A204.1 (cell line): ENCODE measurements at regions not wholly inside any gene's neighbourhood (a gene's known extent, or its start where the extent isn't known, plus 50 kb on each side); places are given as distances from the start of the nearest gene placed in this dataset.
"Not testable (repeated sequence)": the region's sequence is repeated elsewhere in the genome, so short reads cannot be mapped to it uniquely, and the experiment has no call there.

Source experiments
- FAIRE-seq: peaks from 2 replicates; lab custom pipeline; 2012; peaks lifted over from hg19 to GRCh38; lab: Jason Lieb, UNC

DNA sequence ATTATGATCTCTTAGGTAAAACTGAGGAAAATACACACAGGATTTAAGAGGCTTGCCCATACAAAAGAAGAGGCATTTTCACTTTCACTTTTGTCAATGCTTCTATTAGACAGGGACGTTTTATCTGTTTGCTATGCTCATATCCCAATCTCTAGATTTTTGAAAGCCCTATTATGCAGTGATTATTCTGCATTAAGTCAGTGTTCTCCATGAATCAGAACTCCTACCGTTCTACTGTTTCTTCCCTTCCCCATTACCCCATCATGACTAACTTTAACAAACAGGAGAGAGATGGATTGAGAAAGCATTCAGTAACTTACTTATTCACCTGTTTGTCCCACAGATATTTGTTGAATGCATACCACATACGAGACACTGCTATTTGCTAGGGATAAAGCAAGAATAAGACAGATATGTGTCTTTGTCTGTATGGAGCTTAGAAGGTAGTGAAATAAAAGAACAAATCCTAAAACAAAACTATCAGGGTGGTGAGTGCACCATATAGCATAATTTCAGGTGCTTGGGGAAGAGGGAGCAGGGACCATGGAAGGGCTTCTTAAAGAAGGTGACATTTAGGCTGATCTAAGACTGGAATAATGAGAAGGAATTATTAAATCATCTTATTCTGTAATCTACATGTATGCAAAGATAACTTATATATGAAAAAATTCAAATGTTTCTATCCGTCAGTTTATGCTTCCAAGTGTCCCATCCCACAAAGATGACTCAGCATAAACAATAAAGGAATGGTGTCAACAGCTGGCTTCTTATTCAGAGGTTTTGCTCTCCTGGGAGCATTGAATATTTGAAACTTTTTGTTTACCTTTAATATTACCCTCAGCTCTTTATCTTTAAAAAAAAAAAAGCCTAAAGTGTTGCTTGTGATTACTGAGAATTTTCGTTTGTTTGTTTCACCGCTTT lies 328.1 kb downstream of the HINT1 start:
- FAIRE-seq: peak; percentile 91

- FAIRE-seq: not testable (repeated sequence)
Observed at GRCh38 chr5:130817598-130818384, 347.3 kb downstream of the HINT1 start.

DNA sequence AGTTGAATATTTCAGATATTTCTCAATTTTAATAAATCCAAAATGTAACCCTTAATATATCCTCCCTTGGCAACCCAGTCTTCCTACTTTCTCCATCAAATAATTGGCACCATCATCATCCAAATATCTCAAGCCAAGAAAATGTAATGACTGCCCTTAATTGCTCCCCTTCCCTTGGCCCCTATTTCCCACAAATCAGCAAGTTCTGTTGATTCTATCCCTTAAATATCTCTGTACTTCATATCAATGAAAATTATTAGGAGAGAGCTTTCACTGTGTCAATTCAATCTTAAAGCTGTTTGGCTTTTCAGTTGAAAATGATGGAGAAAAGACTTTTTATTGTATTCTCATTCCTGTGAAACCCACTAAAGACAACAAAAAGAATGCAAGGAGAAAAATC lies 349.8 kb downstream of the HINT1 start:
- no peak for FAIRE-seq

DNA sequence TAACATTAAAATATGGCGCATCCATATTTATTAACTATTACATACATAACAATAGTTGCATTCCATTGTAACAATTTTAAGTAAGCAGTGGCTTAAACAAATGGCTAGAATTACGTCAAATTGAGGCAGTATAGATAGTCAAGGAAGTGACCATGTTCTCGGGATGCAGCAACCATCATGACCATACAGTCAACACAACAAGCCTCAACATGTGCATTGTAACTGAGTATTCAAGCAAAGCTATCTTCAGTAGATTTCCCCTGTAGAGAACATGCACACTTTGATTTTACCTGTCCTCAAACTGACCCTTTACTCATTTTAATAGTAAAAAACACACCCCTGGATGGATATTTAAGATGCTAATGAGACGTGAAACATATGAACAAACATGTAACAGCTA lies 356.4 kb downstream of the HINT1 start:
- FAIRE-seq: no peak

GRCh38 chr5:130805648-130806047 lies 359.4 kb downstream of the HINT1 start:
- no peak for FAIRE-seq

- FAIRE-seq: no peak
Observed at GRCh38 chr5:130805036-130805435, 360.0 kb downstream of the HINT1 start.

DNA sequence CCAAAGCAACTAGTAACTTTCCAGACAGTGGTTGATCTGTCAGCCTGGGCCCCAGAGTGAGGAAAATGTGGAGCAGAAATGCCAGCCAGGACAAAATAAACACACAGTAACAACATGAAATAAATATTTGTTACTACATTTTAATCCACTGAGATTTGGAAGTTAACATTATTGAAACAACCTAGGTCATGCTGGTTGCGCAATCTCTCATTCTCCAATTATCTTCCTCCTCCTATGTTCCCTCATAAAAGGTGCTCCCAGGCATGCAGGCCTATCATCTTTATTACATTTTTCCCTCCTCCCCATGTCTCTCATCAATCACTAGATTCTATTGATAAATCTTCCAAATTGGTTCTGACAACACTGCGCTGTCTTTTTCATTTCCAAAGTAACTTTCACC lies 363.1 kb downstream of the HINT1 start:
- FAIRE-seq: no peak

GRCh38 chr5:130799015-130799414 lies 366.0 kb downstream of the HINT1 start:
- FAIRE-seq: no peak

DNA sequence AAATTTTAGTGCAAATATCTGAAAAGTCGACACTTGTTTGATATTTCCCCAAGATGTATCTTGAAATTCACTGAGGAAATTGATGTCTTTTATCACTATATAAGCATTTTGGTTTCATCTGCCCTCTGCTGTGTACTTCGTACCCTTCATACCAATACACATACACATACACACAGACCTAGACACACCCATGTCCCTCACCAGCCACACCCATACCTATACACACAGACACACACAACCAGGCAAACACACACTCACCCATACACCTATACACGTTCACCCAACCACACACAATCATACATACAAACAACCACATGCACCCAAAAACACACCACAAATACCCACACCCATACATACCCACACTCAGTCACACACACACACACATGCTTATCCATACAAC lies 367.8 kb downstream of the HINT1 start:
- FAIRE-seq: no peak

DNA sequence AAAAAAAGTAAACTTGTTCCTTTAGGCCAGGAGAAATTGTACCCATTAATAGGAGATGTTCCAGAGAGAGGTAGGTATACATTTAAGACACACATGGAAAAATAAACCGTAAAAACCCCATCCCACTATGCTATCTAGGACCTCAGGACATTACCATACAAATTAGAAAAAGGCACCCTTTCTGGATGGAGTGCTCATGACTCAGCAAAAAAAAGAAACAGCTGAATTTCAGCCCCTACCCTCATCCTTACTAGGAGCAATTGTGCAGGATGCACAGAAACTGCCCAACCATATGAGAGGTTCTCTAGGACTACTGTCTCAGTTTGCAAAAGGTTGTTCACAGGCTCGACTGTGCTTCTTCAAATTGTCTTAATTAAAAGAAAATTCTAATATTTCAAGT lies 368.2 kb downstream of the HINT1 start:
- FAIRE-seq: no peak

DNA sequence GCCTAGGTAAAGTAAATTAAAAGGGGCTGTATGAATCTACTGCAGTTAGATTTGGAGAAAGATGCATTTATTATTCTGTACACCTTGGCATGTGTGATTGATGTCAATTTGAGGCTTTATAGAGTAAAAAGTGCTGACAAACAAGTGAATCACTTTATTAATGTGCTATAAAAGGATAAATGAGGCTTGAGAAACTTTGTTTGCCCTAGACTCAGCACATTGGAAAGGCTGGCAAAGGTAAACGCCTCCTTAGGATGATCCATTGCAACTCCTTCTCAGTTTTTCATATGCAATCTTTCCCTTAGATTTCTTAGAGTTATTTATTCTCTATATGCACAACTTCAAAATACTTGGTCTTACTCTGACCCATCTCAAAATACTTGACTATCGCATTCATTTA lies 369.0 kb downstream of the HINT1 start:
- FAIRE-seq: no peak

GRCh38 chr5:130795037-130795436 lies 370.0 kb downstream of the HINT1 start:
- no peak for FAIRE-seq

DNA sequence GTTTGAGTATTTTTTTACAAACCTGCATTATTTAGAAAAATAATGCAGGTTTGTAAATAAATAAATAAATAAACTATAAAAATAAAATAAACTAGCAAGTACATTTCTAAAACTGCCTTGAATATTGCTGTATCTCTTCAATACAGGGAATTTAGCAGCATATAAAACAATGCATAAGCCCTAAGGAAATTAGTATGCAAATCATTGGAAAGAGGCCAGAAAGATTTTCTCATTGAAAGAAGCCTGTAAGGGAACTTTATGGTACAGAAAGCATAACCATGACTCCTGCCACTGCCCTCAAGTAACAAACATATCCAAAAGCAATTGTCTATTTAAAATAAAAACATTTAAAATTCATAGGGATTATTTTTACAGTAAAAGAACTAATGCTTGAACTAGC lies 387.3 kb downstream of the HINT1 start:
- FAIRE-seq: peak; percentile 49

DNA sequence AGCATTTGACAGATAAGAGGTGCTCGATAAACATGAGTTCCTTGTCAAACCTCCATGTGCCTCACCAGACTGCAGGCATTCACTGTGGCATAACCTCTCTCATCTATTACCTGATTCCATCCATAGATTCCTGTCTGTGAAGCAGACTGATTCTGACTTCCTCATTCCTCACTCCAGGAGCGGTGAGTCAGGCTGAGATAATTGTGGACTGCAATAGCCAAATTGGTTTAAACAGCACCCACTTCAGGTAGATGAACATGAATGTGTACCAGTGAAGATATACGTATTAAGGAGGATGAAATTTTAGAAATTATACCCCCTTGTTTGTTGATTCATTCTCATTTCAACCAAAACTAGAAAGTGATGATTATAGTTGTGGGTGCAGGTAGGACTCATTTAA lies 391.2 kb downstream of the HINT1 start:
- FAIRE-seq: no peak

DNA sequence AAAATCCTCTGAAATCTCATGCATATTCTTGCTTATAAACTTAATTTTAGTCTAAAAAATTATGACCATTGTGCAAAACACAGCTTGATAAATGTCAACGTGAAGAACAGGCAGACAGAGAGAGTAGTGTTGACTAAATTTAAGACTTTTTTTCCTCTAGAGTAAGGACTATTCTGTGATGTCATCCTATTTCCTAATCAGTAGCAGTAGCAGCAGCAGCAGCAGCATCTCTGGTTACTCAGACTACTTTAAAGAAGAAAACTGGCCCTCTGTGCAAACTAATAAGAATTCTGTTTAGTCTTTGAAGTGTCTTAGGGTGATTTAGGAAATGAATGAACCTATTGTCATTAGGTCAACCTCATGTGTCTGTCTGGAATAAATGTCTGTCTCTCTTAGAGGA lies 403.0 kb downstream of the HINT1 start:
- no peak for FAIRE-seq

GRCh38 chr5:130759061-130759460 lies 406.0 kb downstream of the HINT1 start:
- FAIRE-seq: no peak

- no peak for FAIRE-seq
Observed at GRCh38 chr5:130747556-130747955, 417.5 kb downstream of the HINT1 start.

DNA sequence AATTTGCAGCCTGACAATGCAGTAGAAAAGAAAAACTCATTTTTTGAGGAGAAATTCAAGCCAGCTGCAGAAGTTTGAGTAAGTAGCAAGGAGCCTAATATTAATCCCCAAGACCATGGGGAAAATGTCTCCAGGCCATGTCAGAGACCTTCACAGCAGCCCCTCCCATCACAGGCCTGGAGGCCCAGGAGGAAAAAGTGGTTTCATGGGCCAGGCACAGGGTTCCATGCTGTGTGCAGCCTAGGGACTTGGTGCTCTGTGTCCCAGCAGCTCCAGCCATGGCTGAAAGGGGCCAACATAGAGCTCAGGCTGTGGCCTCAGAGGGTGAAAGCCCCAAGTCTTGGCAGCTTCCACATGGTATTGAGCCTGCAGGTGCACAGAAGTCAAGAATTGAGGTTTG lies 418.4 kb downstream of the HINT1 start:
- not testable (repeated sequence) for FAIRE-seq

DNA sequence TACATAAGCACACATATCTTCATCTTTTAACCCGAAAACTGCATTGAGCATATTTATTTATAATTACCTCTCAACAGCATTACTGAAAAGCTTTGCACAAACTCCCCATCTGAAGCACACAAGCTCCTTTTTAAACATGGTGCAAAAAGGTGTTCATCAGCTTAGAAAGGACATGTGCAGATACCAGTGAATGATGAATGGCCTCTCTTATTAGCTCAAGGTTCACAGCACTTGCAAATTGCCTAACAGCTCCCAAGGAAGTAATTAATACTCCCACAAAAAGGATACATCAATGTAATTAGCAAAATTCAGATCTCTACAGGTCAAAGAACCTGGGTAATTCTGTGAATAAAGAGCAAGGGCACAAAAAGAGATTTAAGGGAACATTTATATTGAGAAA lies 422.0 kb downstream of the HINT1 start:
- FAIRE-seq: no peak

DNA sequence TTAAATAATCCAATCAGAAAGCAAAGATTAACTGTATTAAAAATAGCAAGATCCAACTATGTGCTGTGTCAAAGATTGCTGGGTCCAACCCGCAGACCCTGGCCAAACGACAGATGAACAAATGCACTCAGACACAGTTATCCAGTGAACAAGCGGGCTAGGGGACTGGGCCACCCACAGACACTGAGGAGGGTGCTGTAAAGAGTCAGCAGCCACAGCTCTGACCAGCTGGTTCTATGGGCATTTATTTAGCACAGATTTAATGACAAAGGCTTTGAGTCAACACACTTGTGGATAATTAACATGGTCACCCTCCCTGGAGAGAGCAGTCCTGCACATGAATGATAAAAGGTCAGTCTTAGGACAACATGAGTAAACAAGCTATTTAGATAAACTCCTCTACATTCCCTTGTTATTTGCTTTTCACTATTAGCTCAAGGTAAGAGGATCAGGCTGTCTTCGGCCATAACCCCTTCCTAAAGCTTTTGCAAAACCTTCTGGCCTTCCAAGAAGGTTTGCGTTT lies 424.9 kb downstream of the HINT1 start:
- FAIRE-seq: no peak

GRCh38 chr5:130731839-130732238 lies 433.2 kb downstream of the HINT1 start:
- FAIRE-seq: no peak

- no peak for FAIRE-seq
Observed at GRCh38 chr5:130729541-130729940, 435.5 kb downstream of the HINT1 start.

- FAIRE-seq: no peak
Observed at GRCh38 chr5:130727830-130728229, 437.2 kb downstream of the HINT1 start.
